HG03378 (cell line): ENCODE measurements at regions not wholly inside any gene's neighbourhood (a gene's known extent, or its start where the extent isn't known, plus 50 kb on each side); places are given as distances from the start of the nearest gene placed in this dataset.

ENCODE experiments used
- ATAC-seq: cut with Tn5 transposase; IDR thresholded peaks from one replicate; pipeline ENCODE4 v1.9.1; 2021; ENCODE audit warnings: mild to moderate bottlenecking, moderate library complexity; ENCODE audit not compliant: unreplicated experiment

GRCh38 chr1:209041927-209042326 is 541.6 kb upstream of the CAMK1G start:
- ATAC-seq: no peak

GRCh38 chr1:209042413-209042812 is 541.1 kb upstream of the CAMK1G start:
- no peak for ATAC-seq

- no peak for ATAC-seq
Observed at GRCh38 chr1:209045331-209046057, 538.0 kb upstream of the CAMK1G start.

GRCh38 chr1:209046058-209046417 is 537.5 kb upstream of the CAMK1G start:
- no peak for ATAC-seq

- ATAC-seq: no peak
Observed at GRCh38 chr1:209046935-209047334, 536.6 kb upstream of the CAMK1G start.

GRCh38 chr1:209048941-209049669 is 534.4 kb upstream of the CAMK1G start:
- ATAC-seq: no peak

- ATAC-seq: no peak
Observed at GRCh38 chr1:209051570-209051969, 531.9 kb upstream of the CAMK1G start.

- no peak for ATAC-seq
Observed at GRCh38 chr1:209053587-209053986, 529.9 kb upstream of the CAMK1G start.

GRCh38 chr1:209057083-209057482 is 526.4 kb upstream of the CAMK1G start:
- ATAC-seq: no peak

GRCh38 chr1:209057901-209058300 is 525.6 kb upstream of the CAMK1G start:
- no peak for ATAC-seq

- ATAC-seq: no peak
Observed at GRCh38 chr1:209059376-209059775, 524.1 kb upstream of the CAMK1G start.

- no peak for ATAC-seq
Observed at GRCh38 chr1:209059981-209060380, 523.5 kb upstream of the CAMK1G start.

- ATAC-seq: no peak
Observed at GRCh38 chr1:209062081-209062620, 521.4 kb upstream of the CAMK1G start.

- ATAC-seq: no peak
Observed at GRCh38 chr1:209062863-209063262, 520.7 kb upstream of the CAMK1G start.

- ATAC-seq: no peak
Observed at GRCh38 chr1:209063767-209064659, 519.5 kb upstream of the CAMK1G start.

- no peak for ATAC-seq
Observed at GRCh38 chr1:209064850-209065706, 518.4 kb upstream of the CAMK1G start.

GRCh38 chr1:209072481-209072880 is 511.0 kb upstream of the CAMK1G start:
- ATAC-seq: no peak

- no peak for ATAC-seq
Observed at GRCh38 chr1:209073879-209074278, 509.6 kb upstream of the CAMK1G start.

GRCh38 chr1:209074575-209075250 is 508.8 kb upstream of the CAMK1G start:
- no peak for ATAC-seq

- ATAC-seq: no peak
Observed at GRCh38 chr1:209076688-209077087, 506.8 kb upstream of the CAMK1G start.
